HepG2 (cell line): ENCODE measurements at regions not wholly inside any gene's neighbourhood (a gene's known extent, or its start where the extent isn't known, plus 50 kb on each side); places are given as distances from the start of the nearest gene placed in this dataset.

Experiments
- ATAC-seq: fragments of 200-7000 bp; cut with Tn5 transposase; 3 replicates; pipeline ENCODE4 v1.9.1; 2020; ENCODE audit warnings: mild to moderate bottlenecking, moderate library complexity
- BruUV-seq: library from RNA; stranded (reverse); fragments of 400-500 nt; replicated peaks from 2 replicates; lab custom pipeline; 2021; lab: Mats Ljungman, UMichigan
- CTCF ChIA-PET: fragments of 300-600 bp; formaldehyde crosslinking; extraction: SDS; loops from one replicate; lab custom pipeline; 2021; ENCODE audit warnings: low total read pairs, inconsistent platforms, low intra/inter-chr PET ratio; lab: Yijun Ruan, JAX
- POLR2A ChIA-PET: fragments of 350-600 bp; sonication (Branson Sonifier 250); formaldehyde crosslinking; loops from one replicate; lab custom pipeline; 2020; ENCODE audit warnings: antibody characterized with exemption, inconsistent platforms; lab: Yijun Ruan, JAX
- DNase-seq: peaks from one replicate; pipeline ENCODE4 v3.0.0-alpha.2; 2015; ENCODE audit warnings: low spot score
- FAIRE-seq: peaks from 3 replicates; lab custom pipeline; 2011; peaks lifted over from hg19 to GRCh38; lab: Jason Lieb, UNC
- H2AFZ ChIP-seq: one replicate; pipeline ENCODE4 v1.6.1; 2011; ENCODE audit warnings: low read length, inconsistent platforms
- H3K27ac ChIP-seq: fragments of 300-600 bp; 3 replicates; pipeline ENCODE4 v1.8.0; 2011; ENCODE audit warnings: mixed run types, mild to moderate bottlenecking, mixed read lengths, low read length, inconsistent platforms; ENCODE audit not compliant: insufficient read depth; ENCODE audit errors: extremely low read length
- H3K27me3 ChIP-seq, 2 experiments: fragments of 200-600 bp in 1 of 2; 2 replicates in 1 of 2; 3 replicates in 1 of 2; pipeline versions ENCODE4 v1.6.0 to v1.8.0; 2011; ENCODE audit warnings: low read length in 2 of 2, mild to moderate bottlenecking in 2 of 2, moderate library complexity in 2 of 2, inconsistent platforms in 1 of 2; ENCODE audit not compliant: insufficient read depth in 2 of 2, control insufficient read depth in 1 of 2
- H3K36me3 ChIP-seq, 2 experiments: fragments of 200-600 bp in 1 of 2; replicated peaks in 1 of 2; 2 replicates in 1 of 2; 3 replicates in 1 of 2; pipeline versions ENCODE4 v1.5.1 to v1.8.0; 2011; ENCODE audit warnings: low read length in 2 of 2, inconsistent platforms in 1 of 2; ENCODE audit not compliant: insufficient read depth in 2 of 2, control insufficient read depth in 1 of 2
- H3K4me1 ChIP-seq: 2 replicates; pipeline ENCODE4 v1.5.1; 2012; ENCODE audit warnings: low read length, inconsistent platforms; ENCODE audit not compliant: insufficient read depth
- H3K4me2 ChIP-seq: 2 replicates; pipeline ENCODE4 v1.6.0; 2011; ENCODE audit warnings: low read depth, low read length, inconsistent platforms
- H3K4me3 ChIP-seq, 3 experiments: fragments of 200-600 bp in 1 of 3; sonication (generic), shearing (Covaris generic) in 1 of 3; replicated peaks in 1 of 3; 2 replicates each; pipeline ENCODE4 v1.5.1; 2011 to 2016; ENCODE audit warnings: low read length in 3 of 3, inconsistent platforms in 2 of 3, low read depth in 2 of 3, mild to moderate bottlenecking in 2 of 3, control low read depth in 1 of 3, mixed read lengths in 1 of 3; ENCODE audit not compliant: insufficient read depth in 1 of 3
- H3K79me2 ChIP-seq: one replicate; pipeline ENCODE4 v1.6.1; 2011; ENCODE audit warnings: low read length, inconsistent platforms; ENCODE audit not compliant: insufficient read depth
- H3K9ac ChIP-seq: 2 replicates; pipeline ENCODE4 v1.6.0; 2011; ENCODE audit warnings: mild to moderate bottlenecking, low read depth, low read length, inconsistent platforms; ENCODE audit not compliant: insufficient read depth
- H3K9me3 ChIP-seq: 2 replicates; pipeline ENCODE4 v1.5.1; 2012; ENCODE audit warnings: mild to moderate bottlenecking, low read length
- H4K20me1 ChIP-seq: 2 replicates; pipeline ENCODE4 v1.6.0; 2011; ENCODE audit warnings: inconsistent platforms, mild to moderate bottlenecking, low read length, moderate library complexity; ENCODE audit not compliant: insufficient read depth
- DMAP1 ChIP-seq: IDR thresholded peaks from 2 replicates; pipeline ENCODE4 v1.6.1; 2016
- FOSL2 ChIP-seq: sonication (generic); formaldehyde crosslinking; IDR thresholded peaks from 2 replicates; pipeline ENCODE4 v1.4.0; 2020; ENCODE audit warnings: missing genetic modification reagents
- HIVEP1 ChIP-seq: sonication (generic); formaldehyde crosslinking; IDR thresholded peaks from 2 replicates; pipeline ENCODE4 v1.4.0; 2020; ENCODE audit warnings: mild to moderate bottlenecking, missing genetic modification reagents
- HOXA7 ChIP-seq: sonication (generic); formaldehyde crosslinking; IDR thresholded peaks from 2 replicates; pipeline ENCODE4 v1.8.1; 2022; ENCODE audit warnings: mild to moderate bottlenecking, missing genetic modification reagents, moderate library complexity
- MAFF ChIP-seq: IDR thresholded peaks from 2 replicates; pipeline ENCODE4 v1.6.1; 2011; ENCODE audit warnings: low read depth, low read length, improper control_type of control experiment
- MAFK ChIP-seq, 2 experiments: IDR thresholded peaks in 1 of 2; conservative IDR thresholded peaks in 1 of 2; 2 replicates each; pipeline ENCODE4 v1.6.1; 2011; ENCODE audit warnings: improper control_type of control experiment in 2 of 2, low read length in 2 of 2
- NFYC ChIP-seq: IDR thresholded peaks from 2 replicates; pipeline ENCODE4 v1.6.1; 2016; ENCODE audit warnings: missing genetic modification reagents, missing compliant biosample characterization
- ZMYM3 ChIP-seq: sonication (generic); formaldehyde crosslinking; IDR thresholded peaks from 2 replicates; pipeline ENCODE4 v1.5.1; 2020; ENCODE audit warnings: mild to moderate bottlenecking, missing genetic modification reagents
- ZNF12 ChIP-seq: sonication (generic); formaldehyde crosslinking; IDR thresholded peaks from 2 replicates; pipeline ENCODE4 v1.5.0; 2020; ENCODE audit warnings: missing genetic modification reagents
- ZNF207 ChIP-seq: fragments of 450-650 bp; IDR thresholded peaks from 2 replicates; pipeline ENCODE4 v1.6.1; 2016; ENCODE audit warnings: antibody characterized with exemption, borderline replicate concordance
- ZNF766 ChIP-seq: sonication (generic); formaldehyde crosslinking; IDR thresholded peaks from 2 replicates; pipeline ENCODE4 v1.5.0; 2020; ENCODE audit warnings: missing genetic modification reagents, borderline replicate concordance
- WGBS: methylation state at CpG from one replicate; pipeline ENCODE4 v1.1.6; 2017; ENCODE audit warnings: low lambda C conversion rate; 5-methylcytosine and 5-hydroxymethylcytosine counted together
- in situ Hi-C: cut with HindIII; loops from 2 replicates; pipeline ENCODE4 v1.10.0; 2017; ENCODE audit warnings: low pct_unique_long_range_greater_than_20kb; ENCODE audit not compliant: extremely low pct_ligation_motif_present
- intact Hi-C: fragments of 100-400 bp; cut with micrococcal nuclease; formaldehyde crosslinking; loops from one replicate; pipeline ENCODE4 v1.10.0; 2022; ENCODE audit not compliant: unreplicated experiment

- ChIA-PET POLR2A (no interaction called here), CTCF (no interaction called here)
- in situ Hi-C loops: loop anchor here (25.0 kb wide), 1 partner anchor 662 kb away; no protein-coding TSS in a partner anchor
- BruUV-seq: no TSS peak
- TF ChIP-seq ZNF766 (CRISPR knock-in tag): no peak
- no peak for TF ChIP-seq ZNF207
- TF ChIP-seq ZMYM3: no peak
- peak; percentile 69 to 78 for TF ChIP-seq MAFK (conservative IDR thresholded peaks at IDR 0.05 in 1 of 2, IDR thresholded peaks at IDR 0.05 in 1 of 2; ENCODE audit: low read length in 2 of 2)
- TF ChIP-seq ZNF12 (CRISPR knock-in tag): no peak
- TF ChIP-seq DMAP1 (CRISPR knock-in tag): no peak
- TF ChIP-seq HOXA7 (CRISPR knock-in tag): no peak
- TF ChIP-seq NFYC: no peak
- TF ChIP-seq MAFF: peak; percentile 72
- Histone ChIP-seq H3K79me2 (no peaks in the 10 kb centered on the region), H4K20me1 (no peaks in the 10 kb centered on the region), H3K9me3 (no peaks in the 10 kb centered on the region), H3K4me1 (no peaks in the 10 kb centered on the region), H3K9ac (no peak overlapping the region), H3K27ac (no peak overlapping the region), H3K36me3 (peaks cover 0 to 1% of the 10 kb centered on the region in 2 experiments; a peak in 1 of 5 replicates), H3K4me3 (no peak overlapping the region), H3K4me2 (no peak overlapping the region), H3K27me3 (0 out of 5 replicates have a peak, but pooled peaks cover 0 to 2% of the 10 kb centered on the region in 2 experiments), H2AFZ (no peak overlapping the region)
- no peak for ATAC-seq
- WGBS: 0% methylated on average over 1 of the region's 1 CpG
- FAIRE-seq: no peak
- no peak for DNase-seq
- intact Hi-C loops: loop anchor here (5.0 to 10.0 kb wide), 2 partner anchors 369 to 667 kb away; no protein-coding TSS in a partner anchor
Observed at GRCh38 chr9:78123808-78124207, 92.2 kb upstream of the GNAQ start.

- ATAC-seq: no peak
- no peak overlapping the region for H3K4me3 ChIP-seq
- no peaks in the 10 kb centered on the region for H3K4me1 ChIP-seq
- intact Hi-C loops: loop anchor here (5.0 to 10.0 kb wide), 2 partner anchors 368 to 665 kb away; no protein-coding TSS in a partner anchor
- BruUV-seq: no TSS peak
- ChIA-PET CTCF (no interaction called here), POLR2A (no interaction called here)
- no peaks in the 10 kb centered on the region for H3K9me3 ChIP-seq
- no peak for DNase-seq
- H3K36me3 ChIP-seq: no peaks in the 10 kb centered on the region
- H4K20me1 ChIP-seq: no peaks in the 10 kb centered on the region
- in situ Hi-C loops: loop anchor here (25.0 kb wide), 1 partner anchor 660 kb away; no protein-coding TSS in a partner anchor
- H3K79me2 ChIP-seq: no peaks in the 10 kb centered on the region
- no peak overlapping the region for H3K27ac ChIP-seq
- no peak overlapping the region for H3K4me2 ChIP-seq
- no peak overlapping the region for H3K9ac ChIP-seq
- no peak for FAIRE-seq
- WGBS: 19% methylated on average over 5 of the region's 5 CpGs
- no peak for TF ChIP-seq HIVEP1
- TF ChIP-seq FOSL2 (CRISPR knock-in tag): 0 out of 2 replicates have a peak, but pooled peaks have one; percentile 11
- TF ChIP-seq, all 625 proteins: peak for 1
- no peak overlapping the region for H2AFZ ChIP-seq
- H3K27me3 ChIP-seq: 0 out of 5 replicates have a peak, but pooled peaks cover 0 to 2% of the 10 kb centered on the region in 2 experiments
Observed at GRCh38 chr9:78122631-78123030, 91.0 kb upstream of the GNAQ start.
